ENCODE measurements at regions not wholly inside any gene's neighbourhood (a gene's known extent, or its start where the extent isn't known, plus 50 kb on each side); places are given as distances from the start of the nearest gene placed in this dataset.

GRCh38 chrX:18076434-18076833 lies 144.3 kb downstream of the BEND2 start:
- dilution Hi-C loops (cut with HindIII; ENCODE audit: low sequenced_read_pairs, unreplicated experiment) = no loop called here
- no peak overlapping the region for H2BK20ac ChIP-seq (ENCODE audit: low read depth, low read length)

More at GRCh38 chrX:18076434-18076833, 144.3 kb downstream of the BEND2 start:
- intact Hi-C loops (cut with micrococcal nuclease) (no loop called here), in situ Hi-C loops (cut with MboI; ENCODE audit: low sequenced_read_pairs) (no loop called here)
- no peaks in the 10 kb centered on the region for H3K79me1 ChIP-seq (ENCODE audit: low read depth in 1 of 2, low read length in 2 of 2)
- no peak overlapping the region for H3K14ac ChIP-seq (replicated peaks; ENCODE audit: low read depth, low read length)
- no peak overlapping the region for H2AK9ac ChIP-seq (replicated peaks; ENCODE audit: low read depth, low read length, poor library complexity)
- H3K9me3 ChIP-seq (ENCODE audit: control insufficient read depth, insufficient read depth, low read length) = no peaks in the 10 kb centered on the region
- H3K36me3 ChIP-seq (ENCODE audit: control insufficient read depth, insufficient read depth, low read length) = no peaks in the 10 kb centered on the region
- BruUV-seq (replicated peaks) = no TSS peak
- no peak overlapping the region for H2BK120ac ChIP-seq (ENCODE audit: low read depth, low read length)
- no peak overlapping the region for H3K18ac ChIP-seq (ENCODE audit: low read depth, low read length)
- no peaks in the 10 kb centered on the region for H4K20me1 ChIP-seq (ENCODE audit: insufficient read depth, low read length)
- H3K4me1 ChIP-seq (ENCODE audit: control insufficient read depth, insufficient read depth, low read length) = no peaks in the 10 kb centered on the region
- H3K4me3 ChIP-seq (ENCODE audit: insufficient read depth, low read depth, low read length) = no peak overlapping the region
- no peak overlapping the region for H2BK15ac ChIP-seq (ENCODE audit: low read depth, low read length)
- no peak overlapping the region for H4K5ac ChIP-seq (ENCODE audit: low read depth, low read length)
- ChIA-PET CTCF (no interaction called here), POLR2A (ENCODE audit: unreplicated experiment) (no interaction called here)
- no peaks in the 10 kb centered on the region for H3K9me1 ChIP-seq (ENCODE audit: insufficient read depth, low read length)
- ATAC-seq (ENCODE audit: low read depth) = no peak
- H2AFZ ChIP-seq (replicated peaks; ENCODE audit: low read length, poor library complexity) = no peak overlapping the region
- H2AK5ac ChIP-seq (ENCODE audit: low read depth, low read length) = no peak overlapping the region
- H4K8ac ChIP-seq (ENCODE audit: low read depth in 2 of 2, low read length in 2 of 2) = no peak overlapping the region
- H3K9ac ChIP-seq (ENCODE audit: low read depth, low read length) = no peak overlapping the region
- no peak overlapping the region for H3K23ac ChIP-seq (ENCODE audit: low read depth, low read length)
- H3K4me2 ChIP-seq (ENCODE audit: low read depth, low read length) = no peak overlapping the region
- H3K4ac ChIP-seq (ENCODE audit: low read depth, low read length) = no peak overlapping the region
- DNase-seq = no peak
- no peak overlapping the region for H2BK5ac ChIP-seq (ENCODE audit: low read depth, low read length, poor library complexity, severe bottlenecking)
- no peak for TF ChIP-seq MAFK (IDR thresholded peaks at IDR 0.05; ENCODE audit: low read depth, low read length)
- no peak for TF ChIP-seq SMC3 (IDR thresholded peaks at IDR 0.05; ENCODE audit: low read depth, low read length)
- no peak for TF ChIP-seq USF2 (IDR thresholded peaks at IDR 0.05; ENCODE audit: low read depth, low read length)
- no peak for TF ChIP-seq CHD1 (IDR thresholded peaks at IDR 0.05; ENCODE audit: low read depth, low read length)
- TF ChIP-seq ELK1 (IDR thresholded peaks at IDR 0.05; ENCODE audit: borderline replicate concordance, low read depth, low read length) = no peak
- TF ChIP-seq NFE2L2 (IDR thresholded peaks at IDR 0.05; ENCODE audit: low read depth, low read length) = no peak
- TF ChIP-seq RCOR1 (IDR thresholded peaks at IDR 0.05; ENCODE audit: insufficient replicate concordance, low read length) = no peak
- no peak for TF ChIP-seq RAD21 (IDR thresholded peaks at IDR 0.05; ENCODE audit: low read length)
- TF ChIP-seq MXI1 (IDR thresholded peaks at IDR 0.05; ENCODE audit: borderline replicate concordance, low read depth, low read length) = no peak
- no peak for TF ChIP-seq CEBPB (IDR thresholded peaks at IDR 0.05; ENCODE audit: low read depth, low read length)
- no peak for TF ChIP-seq RFX5 (IDR thresholded peaks at IDR 0.05; ENCODE audit: low read depth, low read length)
- TF ChIP-seq POLR2A (IDR thresholded peaks at IDR 0.05; ENCODE audit: low read depth, low read length) = no peak
- H3K27ac ChIP-seq (ENCODE audit: insufficient read depth, low read length) = no peak overlapping the region
- no peak overlapping the region for H3K56ac ChIP-seq (ENCODE audit: extremely low read depth, insufficient read depth, low read length)
- no peaks in the 10 kb centered on the region for H3K27me3 ChIP-seq (ENCODE audit: control insufficient read depth, insufficient read depth, low read length)
- no peak overlapping the region for H4K91ac ChIP-seq (ENCODE audit: insufficient read depth, low read depth, low read length)

Data from IMR-90 (cell line).